ENCODE measurements at regions not wholly inside any gene's neighbourhood (a gene's known extent, or its start where the extent isn't known, plus 50 kb on each side); places are given as distances from the start of the nearest gene placed in this dataset.

DNA sequence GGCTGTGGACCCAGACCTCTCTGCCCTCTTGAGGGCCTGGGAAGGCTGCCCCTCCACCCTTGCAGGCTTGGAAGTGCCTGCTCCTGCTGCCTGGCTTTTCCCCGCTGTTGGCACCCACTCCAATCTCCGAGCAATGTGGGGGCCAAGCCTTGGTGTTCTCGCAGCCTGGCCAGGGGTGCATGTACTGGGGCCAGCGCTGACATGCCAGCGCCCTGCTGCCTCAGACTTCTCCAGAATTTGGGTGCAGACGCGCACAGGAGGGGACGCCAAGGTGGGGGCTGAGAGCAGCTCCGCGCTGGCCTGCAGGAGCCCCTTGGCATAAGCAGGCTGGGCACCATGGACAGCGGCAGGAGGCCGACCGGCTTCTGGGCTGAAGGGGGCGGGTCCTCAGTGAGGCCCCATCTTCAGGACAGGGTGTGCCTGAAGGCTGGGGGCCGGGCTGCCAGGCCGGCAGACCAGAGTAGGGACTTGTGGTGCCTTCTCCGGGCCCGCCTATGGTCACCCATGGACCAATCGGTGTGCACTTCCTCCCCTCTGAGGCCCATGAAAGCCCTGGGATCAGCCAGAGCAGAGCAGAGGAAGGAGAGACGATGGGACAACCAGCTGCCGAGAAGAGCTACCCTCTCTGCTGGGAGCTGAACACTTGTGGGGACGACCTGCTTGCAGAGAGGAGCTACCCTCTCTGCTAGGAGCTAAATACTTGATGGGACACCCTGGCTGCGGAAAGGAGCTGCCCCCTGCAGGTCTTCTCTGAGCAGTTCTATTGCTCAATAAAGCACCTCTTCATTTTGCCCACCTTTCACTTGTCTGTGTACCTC lies 118.3 kb downstream of the DNAAF6 start (continued):
- TF ChIP-seq MBNL3 (CRISPR knock-in tag; conservative IDR thresholded peaks at IDR 0.05) = no peak
- TF ChIP-seq, protein P1, sequence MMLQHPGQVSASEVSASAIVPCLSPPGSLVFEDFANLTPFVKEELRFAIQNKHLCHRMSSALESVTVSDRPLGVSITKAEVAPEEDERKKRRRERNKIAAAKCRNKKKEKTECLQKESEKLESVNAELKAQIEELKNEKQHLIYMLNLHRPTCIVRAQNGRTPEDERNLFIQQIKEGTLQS (CRISPR knock-in tag; IDR thresholded peaks at IDR 0.05) = no peak

DNA sequence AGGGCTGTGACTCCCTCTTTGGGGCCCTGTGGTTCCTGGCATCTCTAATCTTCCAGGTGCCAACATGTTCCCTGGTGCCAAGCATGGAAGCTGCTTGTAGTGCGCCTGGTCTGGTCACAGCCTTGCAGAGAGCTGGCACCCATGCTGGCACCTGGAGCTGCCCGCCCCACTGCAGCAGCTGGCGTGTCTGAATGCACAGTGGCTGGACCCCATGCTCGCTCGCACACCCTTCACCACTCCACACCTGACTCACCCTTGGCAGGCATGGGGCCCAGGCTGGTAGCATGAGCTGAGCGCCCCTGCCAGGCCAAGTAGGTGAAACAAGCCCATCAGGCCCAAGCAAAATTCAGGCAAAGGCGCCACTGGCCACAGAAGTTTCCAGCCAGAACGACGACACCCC lies 119.1 kb downstream of the DNAAF6 start:
- Histone ChIP-seq H3K4me1 (ENCODE audit: insufficient read depth, low read length) (no peaks in the 10 kb centered on the region), H3K27me3 (ENCODE audit: control insufficient read depth in 1 of 2, insufficient read depth in 2 of 2, low read length in 2 of 2) (no peaks in the 10 kb centered on the region), H3K79me2 (ENCODE audit: insufficient read depth, low read length) (no peaks in the 10 kb centered on the region), H4K20me1 (ENCODE audit: insufficient read depth, low read length) (no peaks in the 10 kb centered on the region), H3K9me3 (ENCODE audit: low read length) (no peaks in the 10 kb centered on the region), H3K9ac (ENCODE audit: insufficient read depth, low read depth, low read length) (no peak overlapping the region), H3K36me3 (replicated peaks in 1 of 2; ENCODE audit: control insufficient read depth in 1 of 2, insufficient read depth in 2 of 2, low read length in 2 of 2) (no peaks in the 10 kb centered on the region), H3K27ac (ENCODE audit: extremely low read length, insufficient read depth, low read length) (no peak overlapping the region), H3K4me3 (replicated peaks in 1 of 3; ENCODE audit: insufficient read depth in 1 of 3, low read depth in 2 of 3, low read length in 3 of 3) (no peak overlapping the region), H2AFZ (ENCODE audit: low read length) (no peak overlapping the region), H3K4me2 (ENCODE audit: low read depth, low read length) (no peak overlapping the region)
- in situ Hi-C loops (cut with HindIII; ENCODE audit: extremely low pct_ligation_motif_present, low pct_unique_long_range_greater_than_20kb) = no loop called here
- CTCF ChIA-PET (ENCODE audit: low intra/inter-chr PET ratio, low total read pairs) = no interaction called here
- no CpG with 5 or more reads among the region's 9 CpGs for WGBS (ENCODE audit: low lambda C conversion rate)
- TF ChIP-seq, protein P2, sequence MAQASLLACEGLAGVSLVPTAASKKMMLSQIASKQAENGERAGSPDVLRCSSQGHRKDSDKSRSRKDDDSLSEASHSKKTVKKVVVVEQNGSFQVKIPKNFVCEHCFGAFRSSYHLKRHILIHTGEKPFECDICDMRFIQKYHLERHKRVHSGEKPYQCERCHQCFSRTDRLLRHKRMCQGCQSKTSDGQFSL (CRISPR knock-in tag; IDR thresholded peaks at IDR 0.05) = no peak
- TF ChIP-seq ZC3H13 (CRISPR knock-in tag; IDR thresholded peaks at IDR 0.05) = no peak
- TF ChIP-seq ZNF451 (CRISPR knock-in tag; IDR thresholded peaks at IDR 0.05) = no peak
- POLR2A ChIA-PET = no interaction called here
- BruUV-seq (replicated peaks) = no TSS peak
- no peak for ATAC-seq
- no peak for FAIRE-seq
- no peak for DNase-seq (ENCODE audit: low spot score)
- intact Hi-C loops (cut with micrococcal nuclease; ENCODE audit: unreplicated experiment) = no loop called here

DNA sequence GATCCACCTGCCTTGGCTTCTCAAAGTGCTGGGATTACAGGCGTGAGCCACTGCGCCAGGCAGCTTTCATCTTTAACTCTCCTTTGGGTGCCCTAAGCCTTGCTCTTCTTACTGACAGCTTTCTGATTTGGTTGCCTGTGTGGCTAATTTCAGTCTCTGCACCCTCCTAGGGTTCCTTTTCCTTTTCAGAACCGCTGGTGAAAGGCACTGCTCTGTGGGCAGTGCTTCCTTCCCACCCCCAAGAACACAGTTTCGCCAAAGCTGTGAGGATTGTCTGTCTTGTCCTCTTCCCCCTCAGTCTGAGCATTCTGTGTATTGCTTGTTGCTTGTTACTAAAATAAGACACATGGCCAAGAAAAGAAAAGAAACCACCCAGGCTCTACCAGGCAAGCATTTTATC lies 101.4 kb upstream of the FRMPD3 start:
- BruUV-seq (replicated peaks) = no TSS peak
- no peak for DNase-seq (ENCODE audit: low spot score)
- Histone ChIP-seq H3K4me2 (ENCODE audit: low read depth, low read length) (no peak overlapping the region), H3K4me3 (replicated peaks in 1 of 3; ENCODE audit: insufficient read depth in 1 of 3, low read depth in 2 of 3, low read length in 3 of 3) (no peak overlapping the region), H3K79me2 (ENCODE audit: insufficient read depth, low read length) (no peaks in the 10 kb centered on the region), H3K27ac (ENCODE audit: extremely low read length, insufficient read depth, low read length) (no peak overlapping the region), H4K20me1 (ENCODE audit: insufficient read depth, low read length) (no peaks in the 10 kb centered on the region), H2AFZ (ENCODE audit: low read length) (no peak overlapping the region), H3K9ac (ENCODE audit: insufficient read depth, low read depth, low read length) (no peak overlapping the region), H3K36me3 (replicated peaks in 1 of 2; ENCODE audit: control insufficient read depth in 1 of 2, insufficient read depth in 2 of 2, low read length in 2 of 2) (no peaks in the 10 kb centered on the region), H3K4me1 (ENCODE audit: insufficient read depth, low read length) (no peaks in the 10 kb centered on the region), H3K27me3 (ENCODE audit: control insufficient read depth in 1 of 2, insufficient read depth in 2 of 2, low read length in 2 of 2) (no peaks in the 10 kb centered on the region), H3K9me3 (ENCODE audit: low read length) (no peaks in the 10 kb centered on the region)
- no peak for TF ChIP-seq SCMH1 (CRISPR knock-in tag; IDR thresholded peaks at IDR 0.05; ENCODE audit: borderline replicate concordance)
- ChIA-PET CTCF (ENCODE audit: low intra/inter-chr PET ratio, low total read pairs) (no interaction called here), POLR2A (no interaction called here)
- 40% methylated on average over 4 of the region's 4 CpGs for WGBS (ENCODE audit: low lambda C conversion rate)
- in situ Hi-C loops (cut with HindIII; ENCODE audit: extremely low pct_ligation_motif_present, low pct_unique_long_range_greater_than_20kb) = no loop called here
- no peak for ATAC-seq
- no peak for FAIRE-seq
- intact Hi-C loops (cut with micrococcal nuclease; ENCODE audit: unreplicated experiment) = no loop called here
